ENCODE measurements at regions not wholly inside any gene's neighbourhood (a gene's known extent, or its start where the extent isn't known, plus 50 kb on each side); places are given as distances from the start of the nearest gene placed in this dataset.

GRCh38 chr20:51121901-51122412, 99.0 kb upstream of the KCNG1 start:
- no peak for DNase-seq

GRCh38 chr20:51121272-51121671, 98.4 kb upstream of the KCNG1 start:
- no peak for DNase-seq

GRCh38 chr20:51120868-51121267, 98.0 kb upstream of the KCNG1 start:
- DNase-seq: no peak

GRCh38 chr20:51120438-51120837, 97.5 kb upstream of the KCNG1 start:
- no peak for DNase-seq

GRCh38 chr20:51119914-51120313, 97.0 kb upstream of the KCNG1 start:
- DNase-seq: no peak

- no peak for DNase-seq
These were observed 96.1 kb upstream of the KCNG1 start for GRCh38 chr20:51118985-51119527.

- no peak for DNase-seq
These were observed 95.3 kb upstream of the KCNG1 start for GRCh38 chr20:51118216-51118615.

GRCh38 chr20:51116765-51117686, 94.1 kb upstream of the KCNG1 start:
- no peak for DNase-seq

- no peak for DNase-seq
These were observed 88.4 kb upstream of the KCNG1 start for GRCh38 chr20:51111290-51111689.

- no peak for DNase-seq
These were observed 85.9 kb upstream of the KCNG1 start for GRCh38 chr20:51108638-51109363.

- no peak for DNase-seq
These were observed 83.1 kb upstream of the KCNG1 start for GRCh38 chr20:51106011-51106410.

- DNase-seq: no peak
These were observed 82.3 kb upstream of the KCNG1 start for GRCh38 chr20:51104960-51105920.

- DNase-seq: no peak
These were observed 77.7 kb upstream of the KCNG1 start for GRCh38 chr20:51100617-51101016.

- DNase-seq: no peak
These were observed 75.4 kb upstream of the KCNG1 start for GRCh38 chr20:51098284-51098810.

GRCh38 chr20:51097351-51098120, 74.6 kb upstream of the KCNG1 start:
- DNase-seq: no peak

GRCh38 chr20:51096582-51097267, 73.8 kb upstream of the KCNG1 start:
- DNase-seq: no peak

- no peak for DNase-seq
These were observed 73.0 kb upstream of the KCNG1 start for GRCh38 chr20:51095633-51096521.

- DNase-seq: no peak
These were observed 71.3 kb upstream of the KCNG1 start for GRCh38 chr20:51094221-51094620.

GRCh38 chr20:51093240-51093763, 70.4 kb upstream of the KCNG1 start:
- no peak for DNase-seq
